ENCODE measurements at regions not wholly inside any gene's neighbourhood (a gene's known extent, or its start where the extent isn't known, plus 50 kb on each side); places are given as distances from the start of the nearest gene placed in this dataset.

DNA sequence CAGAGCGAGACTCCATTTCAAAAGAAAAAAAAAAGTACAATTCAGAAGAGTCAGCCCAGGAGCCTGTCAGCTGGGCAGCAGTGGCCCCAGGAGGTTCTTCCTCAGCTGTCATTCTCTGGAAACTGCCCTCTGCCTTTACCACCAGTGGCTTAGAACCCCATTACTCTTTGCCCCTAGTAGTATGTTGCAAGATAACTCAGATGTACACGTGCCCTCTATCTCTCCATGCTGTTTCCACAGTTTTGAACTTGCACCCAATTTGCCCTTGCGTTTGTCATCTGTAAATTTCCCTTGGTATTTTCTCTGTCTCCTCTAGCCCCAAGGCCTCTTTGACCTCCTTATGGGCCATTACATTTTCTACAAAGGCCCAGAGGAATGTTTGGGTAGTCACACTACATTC is 56.7 kb upstream of the PRKAR2B start:
- H3K4me1 Mint-ChIP-seq = peaks cover 0 to 2% (median 0%) of the 10 kb centered on the region in 3 donors
- H3K4me3 Mint-ChIP-seq = no peak overlapping the region
- no peaks in the 10 kb centered on the region for H3K36me3 Mint-ChIP-seq
- no peak overlapping the region for H3K27ac Mint-ChIP-seq
- DNase-seq (no peak), ATAC-seq (ENCODE audit: low read depth in 2 of 2) (no peak)
- no peaks in the 10 kb centered on the region for H3K9me3 Mint-ChIP-seq
- no peaks in the 10 kb centered on the region for H3K27me3 Mint-ChIP-seq

- ATAC-seq (ENCODE audit: low read depth in 2 of 2) (no peak), DNase-seq (no peak)
- H3K36me3 Mint-ChIP-seq = peaks cover 4 to 7% of the 10 kb centered on the region in 2 donors
- H3K27me3 Mint-ChIP-seq = peaks cover 11 to 20% (median 16%) of the 10 kb centered on the region in 3 donors
- H3K4me1 Mint-ChIP-seq = no peaks in the 10 kb centered on the region
- H3K27ac Mint-ChIP-seq = peak overlapping the region in 1 of 6 donors; percentile 41
- no peaks in the 10 kb centered on the region for H3K9me3 Mint-ChIP-seq
- H3K4me3 Mint-ChIP-seq = no peak overlapping the region
These were observed 52.0 kb upstream of the PRKAR2B start for GRCh38 chr7:106992511-106992910.

Measured in naive B cell (primary cell).